ENCODE measurements at regions not wholly inside any gene's neighbourhood (a gene's known extent, or its start where the extent isn't known, plus 50 kb on each side); places are given as distances from the start of the nearest gene placed in this dataset.

DNA sequence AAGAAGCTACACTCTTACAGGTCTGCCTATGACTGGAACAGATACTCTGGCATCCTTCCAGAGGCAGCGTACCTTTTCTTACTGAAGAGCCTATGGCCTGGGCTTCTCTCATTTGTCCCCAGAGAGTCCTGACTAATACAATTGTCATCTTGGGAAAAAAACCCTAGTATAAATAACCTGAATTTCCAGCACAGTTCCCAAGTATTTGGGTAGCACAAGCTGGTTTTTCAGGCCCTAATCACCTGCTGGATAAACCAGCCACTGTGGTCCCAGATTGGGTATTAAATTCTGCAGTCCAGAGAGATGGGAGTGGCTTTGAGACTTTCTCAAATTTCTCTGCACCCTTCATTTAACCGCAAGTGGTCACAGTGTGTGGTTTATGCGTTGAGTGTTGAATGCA, 186.8 kb upstream of the NEBL start:
- Histone ChIP-seq H3K27ac (no peak overlapping the region), H3K4me3 (no peak overlapping the region)

DNA sequence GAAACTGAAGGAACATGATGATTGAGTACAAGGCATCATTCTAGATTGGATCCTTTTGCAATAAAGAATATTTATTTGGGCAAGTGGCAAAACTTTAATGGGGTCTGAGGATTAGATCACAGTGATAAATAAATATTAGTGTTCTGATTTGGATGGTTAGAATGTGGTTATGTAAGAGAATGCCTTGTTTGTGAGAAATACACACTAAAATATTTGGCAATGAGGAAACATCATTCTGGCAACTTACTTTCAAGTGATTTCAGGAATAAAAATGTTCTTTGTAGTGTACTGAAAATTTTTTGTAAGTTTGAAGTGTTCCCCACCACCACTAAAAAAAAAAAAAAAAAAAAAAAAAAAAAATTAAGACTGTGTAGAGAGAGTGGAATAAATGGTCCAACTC, 185.1 kb upstream of the NEBL start:
- Histone ChIP-seq H3K4me3 (no peak overlapping the region), H3K27ac (no peak overlapping the region)

DNA sequence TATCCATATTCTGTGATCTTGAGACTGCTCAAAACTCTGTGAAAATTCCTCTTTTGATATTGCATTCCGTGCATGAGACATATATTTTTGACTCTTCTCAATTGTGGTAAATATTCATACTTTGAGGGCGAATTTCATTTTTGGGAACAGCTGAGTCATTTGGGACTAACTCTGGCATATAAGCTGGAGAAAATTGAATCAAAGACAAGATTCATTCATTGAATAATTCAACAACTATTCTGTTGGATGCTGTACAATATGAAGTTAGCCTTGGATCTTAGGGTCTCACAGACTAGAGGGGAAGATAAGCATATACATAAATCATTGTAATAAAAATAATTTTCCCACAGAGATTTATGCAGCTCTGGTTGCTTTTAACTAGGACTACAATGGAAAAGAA, 183.2 kb upstream of the NEBL start:
- Histone ChIP-seq H3K4me3 (no peak overlapping the region), H3K27ac (no peak overlapping the region)

DNA sequence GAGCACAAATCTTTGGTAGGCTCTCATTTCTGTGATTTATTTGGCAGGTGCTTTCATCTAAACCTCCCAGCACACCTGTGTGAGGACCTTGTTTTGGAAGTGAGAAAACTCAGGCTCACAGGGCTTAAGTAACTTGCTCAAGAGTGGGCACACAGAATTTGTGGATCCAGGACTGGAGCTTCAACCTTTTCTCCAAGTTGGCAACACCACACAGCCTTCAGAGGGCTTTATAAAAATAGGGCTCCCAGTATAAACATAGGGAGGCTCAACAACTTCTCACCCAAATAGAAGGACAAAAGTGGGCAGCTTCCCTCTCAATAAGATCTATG, 182.2 kb upstream of the NEBL start:
- H3K4me3 ChIP-seq, result no peak overlapping the region
- no peak overlapping the region for H3K27ac ChIP-seq

DNA sequence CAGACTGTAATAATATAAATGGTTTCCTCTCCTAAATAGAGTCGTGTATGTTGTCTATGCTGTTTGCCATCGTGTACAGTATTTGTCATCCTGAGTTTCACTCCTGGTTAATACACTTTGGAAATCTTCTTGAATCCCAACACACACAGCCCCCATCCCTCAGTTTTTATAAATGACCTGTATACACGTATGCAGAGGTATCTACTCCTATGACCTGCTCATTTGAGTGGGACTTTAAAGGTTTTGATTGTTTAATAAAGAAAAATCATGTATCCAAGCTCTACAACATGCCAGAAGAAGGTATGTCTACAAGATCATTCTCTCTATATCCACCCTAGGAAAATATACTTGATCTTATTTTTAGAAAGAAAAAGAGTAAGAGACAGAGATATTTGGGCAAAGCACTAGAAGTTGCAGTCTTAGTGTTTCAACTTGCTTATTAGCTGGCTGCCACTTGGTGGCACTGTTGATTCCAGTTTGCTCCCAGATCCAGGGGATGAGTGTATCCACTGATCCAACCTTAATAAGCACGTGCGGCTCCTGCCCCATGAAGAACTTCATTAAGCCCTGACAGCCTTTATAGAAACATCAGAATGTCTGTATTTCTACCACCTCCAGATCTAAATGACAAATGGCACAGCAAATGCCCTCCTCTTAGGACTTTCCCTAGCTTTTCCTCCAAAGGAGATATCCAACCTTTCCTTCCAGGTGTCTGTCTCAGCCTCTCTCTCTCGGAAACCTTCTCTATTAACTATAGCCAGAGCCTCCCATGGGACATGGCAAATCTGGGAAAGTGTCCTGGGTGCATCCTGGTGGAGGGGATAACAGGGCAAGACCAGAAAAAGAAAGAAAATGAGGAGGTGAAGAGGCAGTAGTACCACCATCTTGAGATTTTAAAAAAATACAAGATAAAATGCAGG, 181.6 kb upstream of the NEBL start:
- no peak overlapping the region for H3K4me3 ChIP-seq
- no peak overlapping the region for H3K27ac ChIP-seq

DNA sequence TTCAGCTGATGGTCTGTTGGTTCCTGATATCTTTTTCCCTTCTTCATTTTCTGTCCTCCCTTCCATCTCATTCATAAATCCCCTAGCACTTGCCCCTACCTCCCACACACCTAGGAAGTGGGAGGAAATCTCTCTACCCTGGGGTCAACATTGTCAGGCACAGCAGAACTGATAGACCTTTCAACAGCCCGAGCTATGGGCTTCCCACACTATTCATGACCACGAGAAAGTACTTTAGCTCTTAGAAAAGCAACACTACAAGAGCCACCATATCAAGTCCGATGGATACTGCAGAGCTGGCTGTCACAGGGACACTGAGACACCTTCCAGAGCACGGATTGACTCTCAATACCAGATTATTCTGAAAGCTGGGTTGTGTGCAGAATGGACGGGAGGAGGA, 180.6 kb upstream of the NEBL start:
- Histone ChIP-seq H3K27ac (no peak overlapping the region), H3K4me3 (no peak overlapping the region)

DNA sequence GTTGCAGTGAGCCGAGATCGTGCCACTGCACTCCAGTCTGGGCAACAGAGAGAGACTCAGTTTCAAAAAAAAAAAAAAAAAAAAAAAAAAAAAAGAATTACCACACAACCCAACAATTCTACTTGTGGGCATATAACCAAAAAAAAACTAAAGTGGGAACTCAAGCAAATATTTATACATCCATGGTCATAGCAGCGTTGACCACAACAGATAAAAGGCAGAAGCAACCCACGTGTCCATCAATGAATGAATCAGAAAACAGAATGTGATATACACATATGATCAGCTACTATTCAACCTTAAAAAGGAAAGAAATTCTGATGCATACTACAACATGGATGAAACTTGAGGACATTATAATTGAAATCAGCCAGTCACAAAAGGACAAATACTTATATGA, 179.3 kb upstream of the NEBL start:
- Histone ChIP-seq H3K4me3 (no peak overlapping the region), H3K27ac (no peak overlapping the region)

DNA sequence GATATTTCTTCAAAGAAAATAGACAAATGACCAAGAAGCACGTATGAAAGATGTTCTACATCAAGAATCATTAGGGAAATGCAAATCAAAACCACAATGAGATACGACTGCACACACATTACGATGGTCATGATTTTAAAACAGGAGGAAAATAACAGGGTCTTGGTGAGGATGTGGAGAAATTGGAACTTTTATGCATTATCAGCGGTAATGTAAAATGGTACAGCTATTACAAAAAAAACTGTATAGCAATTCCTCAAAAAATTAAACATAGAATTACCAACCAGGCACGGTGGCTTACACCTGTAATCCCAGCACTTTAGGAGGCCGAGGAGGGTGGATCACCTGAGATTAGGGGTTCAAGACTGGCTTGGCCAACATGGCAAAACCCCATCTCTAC, 178.8 kb upstream of the NEBL start:
- Histone ChIP-seq H3K27ac (no peak overlapping the region), H3K4me3 (no peak overlapping the region)

DNA sequence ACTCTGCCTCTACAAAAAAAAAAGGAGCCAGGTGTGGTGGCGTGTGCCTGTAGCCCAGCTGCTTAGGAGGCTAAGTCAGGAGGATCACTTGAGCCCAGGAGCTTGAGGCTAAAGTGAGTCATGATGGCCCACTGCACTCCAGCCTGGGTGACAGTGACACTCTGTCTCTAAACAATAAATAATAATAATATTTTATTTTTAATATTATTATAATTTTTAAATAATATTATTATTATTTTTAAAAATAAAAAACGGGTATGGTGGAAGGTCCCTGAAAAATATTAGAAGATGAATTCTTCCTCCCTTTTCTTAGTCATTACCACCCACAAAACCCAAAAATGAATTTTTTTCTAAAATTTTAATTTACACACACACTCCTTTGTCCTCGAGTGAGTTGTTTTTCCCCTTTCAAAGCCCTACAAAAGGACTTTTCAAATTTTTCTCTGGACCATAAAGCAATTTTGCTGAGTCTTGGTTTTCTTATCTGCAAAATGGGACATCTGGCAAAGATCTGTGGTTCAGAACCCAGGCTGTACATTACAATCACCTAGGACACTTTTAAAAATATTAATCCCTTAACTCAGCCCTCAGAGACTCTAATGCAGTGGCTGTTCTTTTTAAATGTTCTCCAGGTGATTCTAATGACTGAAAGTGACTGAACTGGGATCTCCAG, 174.0 kb upstream of the NEBL start:
- Histone ChIP-seq H3K27ac (no peak overlapping the region), H3K4me3 (no peak overlapping the region)

DNA sequence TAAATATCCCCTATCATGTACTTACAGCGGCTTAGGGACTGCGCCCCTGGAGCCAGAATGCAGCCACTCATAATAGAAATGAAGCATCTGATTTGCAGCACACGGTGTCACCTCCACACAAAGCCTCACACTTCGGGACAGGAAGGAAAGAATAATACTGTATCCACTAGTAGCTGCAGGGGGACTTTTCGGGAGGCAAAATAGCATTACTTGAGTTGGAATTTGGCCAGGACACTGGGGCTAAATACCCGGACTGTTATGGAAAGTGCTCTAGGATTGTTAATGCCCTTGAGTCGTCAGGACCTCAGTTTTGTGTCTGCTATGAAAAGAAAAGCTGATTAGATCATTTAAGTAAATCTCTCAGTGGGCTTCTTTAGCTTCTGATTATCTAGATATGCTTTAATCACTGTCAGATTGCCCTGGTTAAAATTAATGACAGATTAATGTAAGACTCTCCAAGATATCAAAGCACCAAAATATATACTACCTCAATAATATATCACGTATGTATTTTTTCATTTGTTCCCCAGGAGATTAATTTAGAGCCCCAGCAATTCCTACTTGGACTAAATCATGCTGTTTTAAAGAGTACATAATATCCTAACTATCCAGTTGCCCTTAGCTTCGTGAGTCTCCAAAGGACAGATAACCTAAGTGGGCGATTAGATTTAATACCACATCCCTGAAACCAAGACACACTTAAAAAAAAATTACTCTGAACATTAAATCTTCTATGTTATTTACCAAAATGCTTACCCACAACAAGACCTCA, 173.0 kb upstream of the NEBL start:
- no peak overlapping the region for H3K4me3 ChIP-seq
- no peak overlapping the region for H3K27ac ChIP-seq

DNA sequence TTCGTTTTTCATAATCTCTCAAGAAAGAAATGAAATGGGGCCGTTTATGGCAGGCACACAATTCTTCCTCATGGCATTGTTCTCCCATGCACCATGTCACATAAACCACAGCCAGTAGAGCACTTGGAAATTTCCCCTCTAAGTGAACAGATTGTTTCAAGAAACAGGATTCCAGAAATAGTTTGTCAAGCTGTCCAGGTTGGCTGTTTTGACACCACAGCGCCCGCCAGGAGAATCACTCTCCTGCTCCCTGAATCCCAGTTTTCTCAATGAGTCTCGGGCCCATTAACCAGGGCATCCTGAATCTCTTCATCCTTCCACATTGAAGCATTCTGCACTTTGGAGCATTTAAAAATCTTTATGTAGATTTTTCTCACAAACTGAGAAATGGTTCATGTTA, 172.2 kb upstream of the NEBL start:
- Histone ChIP-seq H3K27ac (no peak overlapping the region), H3K4me3 (no peak overlapping the region)

DNA sequence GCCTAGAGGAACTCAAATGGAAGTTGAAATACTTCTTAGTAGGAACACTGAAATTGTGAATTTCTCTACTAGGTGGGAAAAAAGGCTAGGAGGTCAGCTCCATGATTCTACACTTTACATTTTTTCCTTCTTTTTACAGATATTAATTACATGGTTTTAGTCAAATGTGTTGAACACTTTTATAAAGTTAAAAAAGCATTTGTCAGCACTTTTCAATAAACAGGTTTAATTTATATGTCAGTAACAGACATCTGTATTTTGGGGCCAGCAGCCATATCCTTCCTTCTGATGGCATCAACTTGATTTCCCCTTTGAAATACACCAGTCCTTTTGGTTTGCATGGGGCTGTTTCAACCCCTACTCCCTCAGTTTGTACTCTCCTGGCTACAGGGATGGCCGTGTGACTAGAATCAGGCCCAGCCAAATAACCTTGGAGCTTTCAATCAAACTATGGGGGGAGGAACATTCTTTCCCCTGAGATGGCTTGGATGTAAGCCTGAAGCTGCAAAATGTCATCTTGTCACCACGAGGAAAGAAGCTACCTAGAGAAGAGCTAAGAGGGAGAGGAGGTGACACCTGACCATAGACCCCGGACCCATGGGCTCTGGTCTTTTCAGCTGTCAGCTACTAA, 171.0 kb upstream of the NEBL start:
- Histone ChIP-seq H3K4me3 (no peak overlapping the region), H3K27ac (no peak overlapping the region)

DNA sequence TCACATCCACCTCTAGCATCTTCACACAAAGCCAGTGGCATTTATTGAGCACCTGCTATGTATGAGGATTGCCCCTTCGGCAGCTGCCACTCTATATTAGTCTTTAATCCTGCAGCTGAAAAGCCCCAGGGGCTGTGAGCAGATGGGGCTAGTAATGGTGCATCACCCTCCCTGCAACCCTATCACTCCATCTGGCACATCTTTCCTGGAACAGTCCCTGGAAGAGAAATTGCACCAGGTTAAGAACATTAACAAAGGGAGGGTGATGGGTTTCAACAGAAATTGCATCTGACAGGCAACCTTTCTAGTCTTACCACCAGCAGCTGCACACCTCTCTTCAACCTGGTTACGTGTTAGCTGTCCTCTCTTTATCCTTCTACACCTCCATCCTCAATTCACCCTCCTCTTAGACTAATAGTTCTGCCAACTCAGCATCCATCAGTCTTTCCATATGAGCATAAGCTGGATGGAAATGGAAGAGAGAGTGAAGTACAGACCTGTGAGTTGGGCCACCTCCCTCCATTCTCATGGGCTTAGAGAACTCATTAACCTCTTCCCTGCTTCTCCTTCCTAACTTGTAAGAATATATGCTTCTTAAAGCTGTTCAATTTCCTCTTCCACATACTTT, 168.6 kb upstream of the NEBL start:
- no peak overlapping the region for H3K27ac ChIP-seq
- no peak overlapping the region for H3K4me3 ChIP-seq

DNA sequence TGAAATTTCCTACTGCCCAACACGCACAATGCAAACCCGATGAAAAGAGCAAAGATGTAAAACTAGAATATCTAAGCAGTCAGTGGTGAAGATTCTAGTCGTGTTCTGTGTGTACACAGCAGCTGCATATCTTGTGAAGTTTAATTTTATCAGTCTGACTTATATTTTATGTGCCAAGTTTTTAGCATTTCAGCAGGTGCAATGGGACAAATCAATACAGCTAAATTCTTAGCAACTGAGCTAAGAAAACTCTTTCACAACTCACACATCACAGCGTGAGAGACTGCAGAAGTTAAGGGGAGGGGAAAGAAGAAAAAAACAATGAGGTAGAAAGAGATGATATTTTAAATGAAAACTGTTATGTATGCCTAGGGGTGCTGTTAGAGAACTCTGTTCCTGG, 164.9 kb upstream of the NEBL start:
- no peak overlapping the region for H3K4me3 ChIP-seq
- H3K27ac ChIP-seq, result no peak overlapping the region

DNA sequence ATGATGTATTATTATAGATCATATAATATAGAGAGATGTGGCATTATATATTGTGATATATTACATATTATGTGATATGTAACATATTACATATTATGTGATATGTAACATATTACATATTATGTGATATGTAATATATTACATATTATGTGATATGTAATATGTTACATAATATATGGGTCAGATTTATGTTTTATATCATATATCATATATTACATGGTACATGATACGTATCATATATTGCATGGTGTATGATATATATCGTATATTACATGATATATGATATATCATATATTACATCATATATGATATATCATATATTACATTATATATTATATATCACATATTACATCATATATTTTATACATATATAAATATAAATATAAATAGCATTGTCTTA, 164.1 kb upstream of the NEBL start:
- Histone ChIP-seq H3K4me3 (no peak overlapping the region), H3K27ac (no peak overlapping the region)

DNA sequence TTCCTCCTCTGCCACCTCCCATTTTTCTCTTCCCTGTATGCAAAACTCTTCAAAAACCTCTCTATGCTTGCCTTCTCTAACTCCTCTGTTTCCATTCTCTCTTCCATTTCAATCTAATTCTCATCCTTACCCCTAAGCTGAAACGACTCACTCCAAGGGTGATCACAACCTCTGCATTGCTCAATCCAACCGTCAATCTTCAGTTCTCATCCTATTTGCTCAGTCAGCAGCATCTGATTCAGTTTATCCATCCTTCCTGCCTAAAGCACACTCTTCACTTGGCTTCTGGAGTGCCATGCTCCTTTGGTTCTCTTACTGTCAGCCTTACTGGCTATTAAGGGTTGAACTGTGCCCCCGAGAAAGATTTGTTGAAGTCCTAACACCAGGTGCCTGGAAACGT, 163.5 kb upstream of the NEBL start:
- Histone ChIP-seq H3K27ac (no peak overlapping the region), H3K4me3 (no peak overlapping the region)

DNA sequence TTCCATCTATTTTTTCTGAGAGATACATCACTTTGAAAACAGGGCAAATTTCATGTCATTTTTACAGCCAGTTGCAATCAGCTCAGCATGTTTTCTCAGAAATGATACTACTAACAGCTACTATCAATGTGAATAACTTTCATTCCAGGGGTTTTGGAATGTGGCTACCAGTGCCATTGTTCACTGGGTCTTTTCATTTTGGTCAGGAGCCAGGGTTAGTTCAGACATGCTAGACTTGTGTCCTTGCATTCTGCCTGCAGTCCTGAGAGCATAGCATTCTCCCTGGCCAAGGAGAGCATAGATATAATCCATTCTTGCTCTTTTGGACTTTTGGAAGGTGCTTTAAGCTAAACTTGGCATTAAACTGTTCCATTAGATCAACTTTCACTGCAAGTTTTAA, 160.9 kb upstream of the NEBL start:
- no peak overlapping the region for H3K27ac ChIP-seq
- H3K4me3 ChIP-seq, result no peak overlapping the region

DNA sequence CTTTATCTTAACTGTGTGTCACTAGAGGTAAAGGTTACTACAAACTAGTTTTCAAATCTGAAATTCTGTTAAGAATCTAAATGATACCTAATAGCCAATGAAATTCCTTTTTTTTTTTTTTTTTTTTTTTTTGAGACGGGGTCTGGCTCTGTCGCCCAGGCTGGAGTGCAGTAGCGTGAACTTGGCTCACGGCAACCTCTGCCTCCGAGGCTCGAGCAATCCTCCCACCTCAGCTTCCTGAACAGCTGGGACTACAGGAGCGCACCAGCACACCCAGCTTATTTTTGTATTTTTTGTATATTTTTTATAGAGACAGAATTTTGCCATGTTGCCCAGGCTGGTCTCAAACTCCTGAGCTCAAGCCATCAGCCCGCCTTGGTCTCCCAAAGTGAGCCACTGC, 160.3 kb upstream of the NEBL start:
- H3K27ac ChIP-seq, result no peak overlapping the region
- no peak overlapping the region for H3K4me3 ChIP-seq

DNA sequence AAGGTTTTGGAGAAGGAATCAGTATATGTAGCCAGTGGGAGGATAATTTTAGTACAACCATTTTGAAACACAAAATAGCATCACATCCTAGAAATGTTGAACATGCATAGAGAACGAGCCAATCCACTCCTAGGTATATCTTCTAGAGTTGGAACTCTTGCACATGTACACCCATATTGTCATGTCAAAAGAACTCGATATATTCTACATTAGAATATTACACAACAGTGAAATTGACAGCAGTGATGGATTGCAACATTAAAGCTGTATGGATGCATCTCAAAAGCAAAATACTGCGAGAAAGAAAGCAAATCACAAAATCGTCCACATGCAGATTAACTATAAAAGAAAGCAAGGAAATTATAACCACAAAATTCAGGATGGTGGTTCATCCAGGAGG, 159.3 kb upstream of the NEBL start:
- H3K4me3 ChIP-seq, result no peak overlapping the region
- no peak overlapping the region for H3K27ac ChIP-seq

Measured in skin epidermis (tissue), 12 donors.